ENCODE measurements at regions not wholly inside any gene's neighbourhood (a gene's known extent, or its start where the extent isn't known, plus 50 kb on each side); places are given as distances from the start of the nearest gene placed in this dataset.

DNA sequence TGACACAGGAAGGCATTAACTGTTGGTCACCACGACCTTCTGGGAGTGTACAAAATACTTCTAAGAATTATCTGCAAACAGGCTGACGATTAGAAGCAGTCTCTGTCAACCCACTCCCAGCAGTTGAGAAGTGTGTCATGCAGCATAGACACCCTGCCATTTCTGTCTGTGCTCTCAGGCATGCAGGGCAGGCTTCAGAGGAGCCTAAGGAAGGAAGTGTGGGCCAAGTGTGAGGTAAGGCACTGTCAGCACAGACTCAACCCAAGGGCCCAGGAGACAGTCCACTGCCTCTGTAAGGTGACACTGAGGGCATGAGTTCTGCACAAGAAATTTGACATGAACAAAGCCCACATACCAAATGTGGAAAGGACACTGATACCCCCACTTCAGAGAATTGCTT is 109.0 kb upstream of the VIPR2 start:
- DNase-seq = no peak

GRCh38 chr7:159250471-159250870 is 105.8 kb upstream of the VIPR2 start:
- no peak for DNase-seq

DNA sequence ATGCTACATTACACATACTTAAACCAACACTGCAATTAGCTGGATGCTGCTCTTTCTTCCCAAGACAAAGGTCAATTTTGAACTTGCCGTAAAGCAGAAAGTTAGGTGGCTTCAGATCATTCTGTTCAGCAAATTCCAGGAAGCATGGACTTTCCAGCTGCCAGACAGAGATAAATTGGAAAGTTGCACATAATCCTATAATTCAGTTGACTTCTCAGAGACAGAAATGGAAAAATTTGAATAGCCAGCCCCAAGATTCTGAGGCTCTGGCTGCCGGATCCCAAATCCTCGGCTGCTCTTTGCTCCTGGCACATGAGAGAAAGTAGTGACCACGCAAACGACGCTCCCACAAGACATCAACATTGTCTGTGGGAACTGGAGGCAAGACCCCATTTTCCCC is 105.0 kb upstream of the VIPR2 start:
- no peak for DNase-seq

DNA sequence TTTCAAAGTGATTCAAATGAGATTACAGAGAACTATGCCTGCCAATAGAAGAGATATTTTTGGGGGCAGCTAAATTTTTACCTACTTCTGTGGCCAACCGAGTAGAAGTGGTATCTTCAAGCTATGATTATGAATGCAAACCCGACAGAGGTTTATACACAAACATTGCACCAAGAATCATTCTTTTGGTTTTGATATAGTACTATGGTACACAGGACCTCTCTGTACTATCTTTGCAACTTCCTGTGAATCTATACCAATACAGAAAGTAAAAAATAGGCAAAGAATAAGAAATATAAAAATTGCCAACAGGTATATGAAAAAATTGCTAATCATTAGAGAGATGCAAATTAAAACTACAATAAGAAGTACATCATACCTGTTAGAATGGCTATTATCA is 103.2 kb upstream of the VIPR2 start:
- no peak for DNase-seq

GRCh38 chr7:159246702-159247480 is 102.2 kb upstream of the VIPR2 start:
- DNase-seq = no peak

GRCh38 chr7:159240962-159241361 is 96.3 kb upstream of the VIPR2 start:
- no peak for DNase-seq

GRCh38 chr7:159239028-159239427 is 94.4 kb upstream of the VIPR2 start:
- DNase-seq = no peak

GRCh38 chr7:159238541-159238940 is 93.9 kb upstream of the VIPR2 start:
- no peak for DNase-seq

DNA sequence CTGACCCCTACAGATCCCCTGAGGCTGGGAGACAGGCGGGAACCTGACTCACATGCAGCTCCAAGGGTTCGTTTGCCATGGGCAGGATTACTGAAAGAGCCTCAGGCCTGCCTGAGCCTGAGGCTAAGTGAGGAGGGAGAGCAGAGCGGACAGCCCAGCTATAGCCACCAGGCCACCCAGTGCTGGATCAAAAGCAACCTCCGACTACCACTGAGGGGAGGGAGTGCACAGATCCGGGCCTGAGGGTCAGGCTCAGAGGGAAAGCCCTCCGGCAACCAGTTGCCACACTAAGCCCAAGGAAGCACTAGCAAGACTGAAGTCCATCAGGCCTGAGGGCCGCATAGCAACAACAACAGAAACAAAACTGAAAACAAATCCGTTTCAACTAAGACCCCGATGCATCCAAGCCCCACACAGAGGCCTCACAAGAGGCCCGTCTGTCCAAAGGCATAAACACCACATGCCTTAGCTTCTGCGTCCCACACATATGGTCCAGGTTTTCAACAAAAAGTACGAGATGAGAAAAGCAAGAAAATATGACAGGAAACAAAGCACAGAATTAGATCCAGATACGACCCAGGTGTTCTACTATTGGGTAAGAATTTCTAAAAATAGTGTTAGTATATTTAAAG is 92.5 kb upstream of the VIPR2 start:
- DNase-seq = no peak

- DNase-seq = no peak
Measured at GRCh38 chr7:159231017-159231416, 86.3 kb upstream of the VIPR2 start.

DNA sequence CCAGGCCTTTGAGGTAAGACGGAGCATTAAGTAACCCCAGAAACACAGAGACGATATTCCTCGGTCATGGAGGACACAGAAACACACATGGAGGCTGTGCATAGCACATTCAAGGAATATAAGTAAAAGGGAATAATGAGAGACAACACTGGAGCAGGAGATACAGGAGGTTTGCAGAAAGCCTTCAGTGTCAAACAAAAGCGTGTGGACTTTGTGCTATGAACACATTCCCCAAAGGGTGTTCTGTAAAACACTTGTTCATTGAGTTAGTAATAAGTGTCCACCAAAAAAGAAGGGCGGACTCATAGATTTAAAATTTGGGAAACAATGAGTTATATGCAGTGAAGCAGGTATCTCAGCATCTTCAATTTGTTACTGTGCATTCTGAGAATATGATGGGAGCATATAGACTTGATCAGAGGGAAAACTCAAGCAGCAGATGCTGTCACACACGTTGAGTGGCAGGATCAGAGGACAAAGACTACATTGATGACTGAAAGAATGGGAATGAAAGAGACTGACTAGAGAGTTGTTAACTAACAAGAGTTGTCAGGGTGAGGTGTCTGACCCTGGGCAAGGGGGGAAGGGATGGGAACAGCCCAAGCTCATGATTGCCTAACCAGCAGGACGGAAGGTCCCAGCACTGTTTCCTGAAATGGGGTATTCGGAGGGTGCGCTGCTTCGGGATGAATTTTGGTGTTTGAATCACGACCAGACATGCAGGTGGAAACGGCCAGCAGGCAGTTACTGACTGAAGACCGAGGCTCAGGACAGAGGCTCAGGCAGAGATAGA is 85.2 kb upstream of the VIPR2 start:
- DNase-seq = no peak

DNA sequence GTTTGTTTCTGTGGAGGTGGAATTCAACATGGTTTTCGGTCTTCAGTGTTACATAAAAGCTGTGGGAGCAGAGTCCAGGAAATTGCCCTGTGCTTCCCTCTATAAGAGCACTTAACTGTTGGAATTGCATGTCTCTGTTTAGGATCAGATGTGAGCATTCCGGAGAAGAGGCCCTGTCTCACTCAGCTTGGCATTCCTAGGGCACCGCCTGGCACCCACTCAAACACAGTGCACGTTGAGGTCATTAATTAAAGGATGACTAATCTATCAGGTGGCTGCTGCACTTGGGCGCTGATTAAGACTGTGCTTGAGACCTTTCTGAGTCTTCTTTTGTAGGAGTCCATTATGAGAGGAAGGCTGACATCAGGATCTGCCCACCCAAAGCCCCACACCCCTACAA is 82.8 kb upstream of the VIPR2 start:
- DNase-seq = no peak

GRCh38 chr7:159226011-159226702 is 81.5 kb upstream of the VIPR2 start:
- DNase-seq = no peak

- DNase-seq = no peak
Measured at GRCh38 chr7:159218607-159219006, 73.9 kb upstream of the VIPR2 start.

DNA sequence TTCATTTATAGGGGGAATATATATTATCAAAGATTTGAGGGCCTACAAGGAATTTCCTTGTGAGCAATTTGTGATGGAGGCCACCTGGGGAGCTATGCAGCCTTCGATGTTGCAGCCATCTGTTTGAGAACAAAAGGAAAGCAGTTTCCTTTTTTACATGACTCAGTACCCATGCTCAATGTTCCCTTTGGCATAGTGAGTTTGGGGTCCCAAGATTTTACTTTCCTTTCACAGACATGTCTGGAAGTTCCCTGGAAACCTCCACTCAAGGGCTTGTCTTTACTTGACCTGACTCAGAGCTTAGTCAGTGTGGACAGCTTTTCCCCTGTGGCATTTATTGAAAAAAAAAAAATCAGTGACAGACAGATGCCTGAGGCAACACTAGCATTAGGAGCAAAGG is 73.5 kb upstream of the VIPR2 start:
- no peak for DNase-seq

DNA sequence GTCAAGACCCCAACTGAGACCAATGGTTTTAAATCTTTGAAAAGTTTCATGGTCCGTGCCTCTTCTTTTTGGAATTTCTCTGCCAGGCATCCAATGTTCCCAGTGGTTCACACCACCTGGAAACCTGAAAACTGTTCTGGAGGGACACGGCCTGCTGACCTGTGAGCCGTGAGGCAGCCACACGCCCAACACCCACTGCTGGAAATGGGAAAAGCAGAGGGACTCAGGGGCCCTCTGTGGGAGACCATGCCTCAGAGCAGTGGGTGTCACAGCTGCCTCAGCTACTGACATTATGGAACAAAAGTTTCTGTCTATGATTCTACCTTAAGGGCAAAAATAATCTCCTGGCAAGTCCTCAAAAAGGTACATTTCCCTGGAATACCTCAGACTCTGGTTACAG is 70.4 kb upstream of the VIPR2 start:
- DNase-seq = no peak

DNA sequence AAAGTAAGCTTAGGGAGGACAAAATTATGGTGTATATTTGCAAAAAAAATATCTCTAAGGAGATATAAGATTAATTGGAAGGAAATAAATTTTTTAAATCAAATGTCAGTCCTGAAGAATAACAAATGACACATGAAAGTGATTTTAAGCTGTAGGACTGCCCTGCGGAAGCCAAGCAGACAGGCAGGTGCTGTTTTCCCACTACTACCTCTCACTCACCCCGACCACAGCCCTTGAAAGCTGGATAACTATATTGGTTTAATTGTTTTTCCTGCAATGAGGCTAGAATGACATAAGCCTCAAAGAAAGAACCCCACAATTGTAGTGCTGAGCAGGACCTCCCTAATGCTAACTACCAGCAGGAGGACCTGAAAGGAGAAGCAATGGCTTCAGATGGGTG is 68.6 kb upstream of the VIPR2 start:
- no peak for DNase-seq

DNA sequence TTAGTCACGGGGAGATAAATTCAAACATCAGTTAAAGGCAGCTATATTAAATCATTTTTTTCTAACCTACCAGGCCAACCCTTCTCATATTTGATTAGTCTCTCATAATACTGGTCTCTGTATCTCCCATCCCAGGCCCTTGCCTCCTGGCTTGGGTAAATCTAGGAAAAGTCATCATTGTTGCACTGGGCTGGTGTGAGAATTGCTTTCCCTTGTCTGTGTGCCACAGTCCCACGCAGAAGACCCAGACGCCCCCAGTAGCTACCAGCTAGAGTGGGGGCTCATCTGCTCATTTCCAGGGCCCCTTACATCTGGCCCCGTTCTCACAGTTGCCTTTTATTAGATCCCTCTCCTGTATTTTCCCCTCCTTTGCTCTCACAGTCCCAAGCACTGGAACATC is 67.6 kb upstream of the VIPR2 start:
- DNase-seq = no peak

GRCh38 chr7:159211540-159212182 is 67.0 kb upstream of the VIPR2 start:
- no peak for DNase-seq

GRCh38 chr7:159210581-159211235 is 66.0 kb upstream of the VIPR2 start:
- no peak for DNase-seq

DNA sequence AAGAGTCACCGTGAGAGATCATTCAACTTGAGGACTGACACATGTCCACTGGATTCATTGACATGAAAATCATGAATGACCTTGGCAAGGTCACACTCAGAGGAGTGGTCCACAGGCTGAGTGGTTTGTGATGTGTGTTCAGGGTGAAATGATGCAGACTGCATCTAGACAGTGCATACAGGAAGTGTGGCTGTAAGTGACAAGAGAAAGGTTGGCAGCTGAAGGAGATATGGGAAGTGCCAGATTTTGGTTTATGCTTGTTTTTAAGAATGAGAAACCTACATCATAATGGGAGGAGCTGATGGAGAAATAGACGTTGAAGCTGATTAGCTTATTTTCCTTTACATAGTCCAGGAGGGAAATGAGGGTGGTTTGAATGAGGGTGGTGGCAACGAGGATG is 64.8 kb upstream of the VIPR2 start:
- no peak for DNase-seq

DNA sequence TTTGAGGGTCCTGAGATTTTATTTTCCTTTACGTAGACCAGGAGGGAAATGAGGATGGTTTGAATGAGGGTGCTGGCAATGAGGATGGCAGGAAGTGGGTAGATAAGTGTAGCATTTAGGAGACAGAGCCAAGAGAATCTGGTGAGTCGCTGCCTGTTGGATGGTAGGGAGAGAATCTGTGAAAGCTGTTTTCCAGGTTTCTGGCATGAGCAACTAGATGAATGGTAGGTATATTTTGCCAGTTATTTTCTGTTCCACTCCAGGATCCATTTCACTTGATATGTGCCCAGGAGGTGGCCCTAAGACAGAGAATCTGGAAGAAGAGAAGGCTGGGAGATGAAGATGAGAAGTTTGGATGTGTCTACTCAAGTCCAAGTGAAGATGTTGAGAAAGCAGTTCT is 63.3 kb upstream of the VIPR2 start:
- no peak for DNase-seq

All from inflammatory macrophage treated with lipopolysaccharide for 1 hour (primary cell).